ENCODE measurements at regions not wholly inside any gene's neighbourhood (a gene's known extent, or its start where the extent isn't known, plus 50 kb on each side); places are given as distances from the start of the nearest gene placed in this dataset.

DNA sequence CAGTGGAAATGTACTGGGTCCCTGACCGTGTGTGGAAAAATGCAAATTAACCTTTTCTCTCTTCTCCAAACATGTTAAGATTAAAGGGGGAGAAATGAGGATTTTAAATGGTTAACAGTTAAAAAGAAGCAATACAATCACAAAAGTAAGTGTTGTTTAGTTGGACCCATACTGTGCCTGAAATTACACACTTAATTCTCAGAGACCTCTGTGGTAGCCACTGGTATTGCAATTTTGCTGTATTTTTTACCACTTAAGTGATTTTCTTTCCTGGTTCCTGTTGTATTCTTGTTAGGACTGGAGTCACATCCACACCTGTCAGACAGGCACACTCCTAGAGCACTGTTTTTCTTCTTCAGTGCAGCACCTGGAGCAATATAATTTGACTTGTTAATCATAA lies 179.6 kb upstream of the PDGFD start:
- ATAC-seq (no peak), DNase-seq (ENCODE audit: low spot score in 2 of 2) (no peak)
- Mint-ChIP-seq H3K9me3 (no peaks in the 10 kb centered on the region), H3K36me3 (no peaks in the 10 kb centered on the region), H3K27ac (no peak overlapping the region)

DNA sequence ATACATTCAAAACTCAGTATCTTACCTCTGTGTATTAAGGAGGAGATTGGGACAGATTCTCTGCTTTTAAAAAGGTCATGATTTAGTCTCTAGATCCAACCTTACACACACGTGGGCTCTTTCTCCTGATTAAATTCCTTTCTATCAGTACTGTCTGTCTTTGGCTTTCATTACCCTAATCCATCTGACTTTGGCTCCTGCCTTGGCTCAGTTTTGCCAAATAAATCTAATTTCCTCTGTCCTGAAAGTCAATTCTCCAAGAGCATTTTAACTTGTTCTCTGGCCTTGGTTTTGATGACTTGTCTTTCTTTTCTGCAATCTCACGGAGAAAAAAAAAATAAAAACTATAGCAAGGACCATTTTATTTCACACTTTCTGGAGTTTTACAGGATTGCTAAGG lies 176.6 kb upstream of the PDGFD start:
- ATAC-seq = no peak
- Mint-ChIP-seq H3K27ac (no peak overlapping the region), H3K36me3 (no peaks in the 10 kb centered on the region), H3K9me3 (no peaks in the 10 kb centered on the region)
- DNase-seq (ENCODE audit: low spot score in 2 of 2) = no peak

DNA sequence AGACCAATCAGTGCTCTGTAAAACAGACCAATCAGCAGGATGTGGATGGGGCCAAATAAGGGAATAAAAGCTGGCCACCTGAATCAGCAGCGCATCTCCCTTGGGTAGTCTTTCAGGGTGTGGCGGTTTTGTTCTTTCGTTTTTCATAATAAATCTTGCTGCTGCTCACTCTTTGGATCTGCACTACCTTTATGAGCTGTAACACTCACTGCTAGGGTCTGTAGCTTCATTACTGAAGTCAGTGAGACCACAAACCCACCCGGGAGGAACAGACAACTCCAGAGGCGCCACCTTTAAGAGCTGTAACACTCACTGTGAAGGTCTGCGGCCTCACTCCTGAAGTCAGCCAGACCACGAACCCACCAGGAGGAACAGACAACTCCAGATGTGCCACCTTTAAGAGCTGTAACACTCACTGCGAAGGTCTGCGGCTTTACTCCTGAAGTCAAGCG lies 175.5 kb upstream of the PDGFD start:
- DNase-seq (ENCODE audit: low spot score in 2 of 2) (no peak), ATAC-seq (no peak)
- Mint-ChIP-seq H3K9me3 (peaks cover 0 to 1% of the 10 kb centered on the region in 2 donors), H3K36me3 (no peaks in the 10 kb centered on the region), H3K27ac (no peak overlapping the region)

DNA sequence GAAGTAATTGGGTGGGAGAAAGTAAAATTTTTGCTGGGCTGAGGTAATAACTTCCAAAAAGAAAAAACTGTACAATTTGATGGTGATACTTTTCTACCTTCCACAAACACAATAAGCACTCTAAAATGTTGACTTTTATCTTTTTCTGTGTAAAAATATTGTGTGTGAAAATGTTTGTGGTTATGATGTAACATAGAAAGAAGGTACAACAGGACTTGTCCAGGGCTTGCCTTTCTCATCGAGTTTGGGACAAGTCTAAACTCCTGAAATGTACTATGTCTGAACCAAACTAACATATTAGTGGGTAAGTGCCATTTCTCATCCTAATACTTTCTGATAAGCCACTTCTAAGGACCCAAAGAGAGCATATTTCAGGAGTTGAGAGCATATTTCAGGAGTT lies 174.2 kb upstream of the PDGFD start:
- Mint-ChIP-seq H3K36me3 (no peaks in the 10 kb centered on the region), H3K27ac (no peak overlapping the region), H3K9me3 (peaks cover 0 to 4% of the 10 kb centered on the region in 2 donors)
- ATAC-seq = no peak
- DNase-seq (ENCODE audit: low spot score in 2 of 2) = no peak

DNA sequence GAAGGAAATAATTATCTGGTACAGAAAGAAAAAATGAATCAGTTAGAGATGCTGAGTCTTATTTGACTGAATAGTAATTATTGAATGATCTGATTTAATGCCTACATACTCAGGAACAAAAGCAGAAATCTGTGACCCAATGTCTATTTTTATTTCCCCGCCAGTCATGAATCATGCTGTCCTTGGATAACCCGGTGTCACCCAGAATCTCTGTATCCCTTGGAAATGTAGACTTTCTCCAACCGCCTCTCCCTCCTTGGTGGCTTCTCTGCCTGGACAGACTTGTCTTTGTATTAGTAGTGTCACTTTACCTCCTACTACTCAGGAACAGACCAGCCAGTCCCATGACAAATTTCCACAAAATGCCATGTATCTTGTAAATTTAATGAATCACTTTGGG lies 173.3 kb upstream of the PDGFD start:
- H3K9me3 Mint-ChIP-seq = peaks cover 0 to 4% of the 10 kb centered on the region in 2 donors
- no peak for DNase-seq (ENCODE audit: low spot score in 2 of 2)
- ATAC-seq = no peak
- H3K36me3 Mint-ChIP-seq = no peaks in the 10 kb centered on the region
- no peak overlapping the region for H3K27ac Mint-ChIP-seq

DNA sequence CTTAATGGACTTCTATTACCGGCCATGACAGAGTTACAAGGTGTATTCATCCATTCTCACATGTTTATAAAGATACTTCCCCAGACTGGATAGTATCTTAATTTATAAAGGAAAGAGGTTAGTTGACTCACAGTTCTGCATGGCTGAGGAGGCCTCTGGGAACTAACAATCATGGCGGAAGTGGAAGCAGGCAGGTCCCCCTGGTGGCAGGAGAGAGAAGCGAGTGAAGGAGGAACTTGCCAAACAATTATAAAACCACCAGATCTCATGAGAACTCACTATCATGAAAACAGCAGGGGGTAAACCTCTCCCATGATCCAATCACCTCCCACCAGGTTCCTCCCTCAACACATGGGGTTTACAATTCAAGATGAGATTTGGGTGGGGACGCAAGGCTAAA lies 170.0 kb upstream of the PDGFD start:
- DNase-seq (ENCODE audit: low spot score in 2 of 2) (no peak), ATAC-seq (no peak)
- Mint-ChIP-seq H3K27ac (no peak overlapping the region), H3K36me3 (no peaks in the 10 kb centered on the region), H3K9me3 (peaks cover 0 to 4% of the 10 kb centered on the region in 2 donors)

DNA sequence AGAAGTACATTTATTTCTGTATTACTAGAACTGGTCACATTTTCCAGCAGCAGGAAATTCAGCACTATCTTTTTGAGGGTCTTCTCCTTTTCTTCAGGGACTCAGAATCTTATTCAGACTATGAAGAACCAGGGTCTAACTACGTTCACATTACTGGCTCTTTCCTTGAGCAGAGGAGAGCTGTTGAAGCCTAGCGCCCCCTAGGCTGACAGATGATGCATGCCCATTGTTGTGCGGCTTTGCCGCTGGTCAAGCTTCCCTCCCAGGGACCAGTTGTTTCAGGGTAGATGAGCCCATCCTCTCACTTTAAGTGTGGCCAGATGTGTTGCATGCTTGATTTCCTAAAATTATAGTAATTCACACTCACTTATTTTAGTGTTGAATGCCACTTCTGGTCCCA lies 168.2 kb upstream of the PDGFD start:
- no peak for ATAC-seq
- H3K9me3 Mint-ChIP-seq = peaks cover 0 to 4% of the 10 kb centered on the region in 2 donors
- no peak for DNase-seq (ENCODE audit: low spot score in 2 of 2)
- no peaks in the 10 kb centered on the region for H3K36me3 Mint-ChIP-seq
- no peak overlapping the region for H3K27ac Mint-ChIP-seq

DNA sequence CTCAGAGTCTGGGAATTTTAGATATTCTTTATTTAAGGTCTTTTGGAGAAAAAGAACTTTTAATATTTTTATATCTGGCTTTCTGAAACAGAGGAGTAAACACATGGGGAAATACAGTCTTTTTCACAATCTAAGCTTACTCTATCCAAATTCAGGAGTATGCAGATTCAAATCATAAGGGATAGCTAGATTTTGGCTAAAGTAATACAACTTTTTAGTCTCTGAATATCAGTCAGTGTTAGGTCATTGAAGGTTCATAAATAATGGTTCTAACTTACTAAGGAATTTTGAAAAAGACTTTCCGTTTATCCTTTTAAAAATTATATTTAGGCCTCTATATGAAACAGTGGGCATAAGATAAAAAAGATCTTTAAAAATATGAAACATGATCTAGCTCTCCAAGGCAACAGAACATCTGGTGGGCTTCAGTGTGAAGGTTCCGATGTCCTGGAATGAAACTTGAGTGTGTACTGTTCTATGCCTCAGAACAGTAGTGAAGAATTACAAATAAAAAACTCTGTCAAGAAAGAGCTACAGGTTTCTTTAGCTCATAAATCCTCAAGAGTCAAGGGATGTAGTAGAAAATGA lies 165.2 kb upstream of the PDGFD start:
- H3K36me3 Mint-ChIP-seq = no peaks in the 10 kb centered on the region
- no peak for ATAC-seq
- peaks cover 4% of the 10 kb centered on the region in 2 donors for H3K9me3 Mint-ChIP-seq
- no peak for DNase-seq (ENCODE audit: low spot score in 2 of 2)
- no peak overlapping the region for H3K27ac Mint-ChIP-seq

DNA sequence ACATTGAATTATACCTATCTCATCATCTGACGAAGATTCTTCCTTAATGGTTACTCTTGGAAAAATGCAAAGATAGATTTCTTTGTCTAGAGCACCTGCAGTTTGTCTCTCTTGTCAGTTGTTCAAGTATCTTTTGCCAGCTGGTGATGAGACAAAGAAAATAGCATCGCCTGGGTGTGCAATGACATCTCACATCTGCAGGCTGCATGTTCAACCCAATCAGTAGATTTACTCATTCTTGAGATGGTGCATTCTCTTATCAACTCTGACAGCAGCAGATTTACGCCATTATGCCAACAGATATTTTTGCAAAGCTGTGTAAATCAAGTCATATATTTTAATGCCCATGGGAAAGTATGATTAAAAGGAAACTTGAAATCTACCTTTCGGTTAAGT lies 164.6 kb upstream of the PDGFD start:
- DNase-seq (ENCODE audit: low spot score in 2 of 2) = no peak
- no peak overlapping the region for H3K27ac Mint-ChIP-seq
- ATAC-seq = no peak
- peaks cover 4 to 8% of the 10 kb centered on the region in 2 donors for H3K9me3 Mint-ChIP-seq
- no peaks in the 10 kb centered on the region for H3K36me3 Mint-ChIP-seq

DNA sequence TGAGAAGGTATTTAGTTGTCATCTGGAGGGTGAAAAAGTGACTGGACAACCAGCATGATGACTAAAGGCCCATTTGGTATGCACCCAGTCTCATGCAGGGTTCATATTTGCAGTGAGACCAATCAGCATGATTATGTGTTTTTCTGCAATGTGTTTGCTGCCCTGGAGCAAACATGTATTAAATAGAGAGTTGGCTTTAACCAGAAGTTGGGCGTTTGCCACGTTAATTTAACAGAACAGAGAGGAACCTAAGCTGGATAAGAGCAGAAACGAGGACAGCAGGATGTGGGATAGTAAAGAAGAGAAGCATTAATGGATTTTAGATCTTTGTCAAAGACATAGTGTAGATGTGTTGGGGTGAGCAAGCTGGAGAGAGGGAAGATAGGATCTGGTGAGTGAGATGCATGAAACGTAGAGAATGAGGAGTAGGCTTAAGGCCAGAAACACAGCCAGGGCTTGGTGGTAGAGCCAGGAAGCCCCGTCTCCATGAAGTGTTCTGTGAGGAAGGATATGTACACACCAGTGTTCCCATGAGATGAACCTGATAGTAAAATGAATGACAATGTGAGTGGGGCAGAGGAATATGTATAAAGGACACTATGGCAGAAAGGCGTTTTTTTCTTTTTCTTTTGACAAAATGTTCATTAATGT lies 164.0 kb upstream of the PDGFD start:
- H3K27ac Mint-ChIP-seq = no peak overlapping the region
- DNase-seq (ENCODE audit: low spot score in 2 of 2) = no peak
- H3K9me3 Mint-ChIP-seq = peaks cover 4 to 8% of the 10 kb centered on the region in 2 donors
- no peaks in the 10 kb centered on the region for H3K36me3 Mint-ChIP-seq
- ATAC-seq = no peak

DNA sequence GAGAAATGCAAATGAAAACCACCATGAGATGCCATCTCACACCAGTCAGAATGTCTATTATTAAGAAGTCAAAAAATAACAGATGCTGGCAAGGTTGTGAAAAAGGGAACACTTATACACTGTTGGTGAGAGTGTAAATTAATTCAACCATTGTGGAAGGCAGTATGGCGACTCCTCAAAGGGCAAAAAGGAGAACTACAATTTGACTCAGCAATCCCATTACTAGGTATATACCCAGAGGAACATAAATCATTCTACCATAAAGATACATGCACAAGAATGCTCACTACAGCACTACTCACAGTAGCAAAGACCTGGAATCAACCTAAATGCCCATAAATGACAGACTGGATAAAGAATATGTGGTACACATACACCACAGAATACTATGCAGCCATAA lies 161.1 kb upstream of the PDGFD start:
- Mint-ChIP-seq H3K9me3 (peaks cover 4 to 8% of the 10 kb centered on the region in 2 donors), H3K27ac (no peak overlapping the region), H3K36me3 (no peaks in the 10 kb centered on the region)
- ATAC-seq (no peak), DNase-seq (ENCODE audit: low spot score in 2 of 2) (no peak)

DNA sequence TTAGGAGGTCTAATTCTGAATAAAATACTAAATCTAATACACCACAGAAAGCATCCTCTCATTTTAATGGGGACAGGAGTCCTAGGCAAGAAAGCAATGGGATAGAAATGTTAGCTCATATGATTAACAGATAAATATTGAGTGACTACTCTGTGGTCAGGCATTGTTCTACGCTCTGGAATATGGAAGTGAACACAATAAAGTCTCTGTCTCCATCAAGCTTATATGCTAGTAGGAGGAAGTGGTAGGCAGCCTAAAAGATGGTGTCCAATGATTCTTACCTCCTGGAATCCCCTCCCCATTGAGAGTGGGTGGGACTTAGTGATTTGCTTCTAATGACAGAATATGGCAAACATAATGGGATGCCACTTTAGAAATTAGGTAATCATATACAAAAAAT lies 160.3 kb upstream of the PDGFD start:
- Mint-ChIP-seq H3K36me3 (no peaks in the 10 kb centered on the region), H3K27ac (no peak overlapping the region), H3K9me3 (peaks cover 4 to 8% of the 10 kb centered on the region in 2 donors)
- no peak for ATAC-seq
- no peak for DNase-seq (ENCODE audit: low spot score in 2 of 2)

DNA sequence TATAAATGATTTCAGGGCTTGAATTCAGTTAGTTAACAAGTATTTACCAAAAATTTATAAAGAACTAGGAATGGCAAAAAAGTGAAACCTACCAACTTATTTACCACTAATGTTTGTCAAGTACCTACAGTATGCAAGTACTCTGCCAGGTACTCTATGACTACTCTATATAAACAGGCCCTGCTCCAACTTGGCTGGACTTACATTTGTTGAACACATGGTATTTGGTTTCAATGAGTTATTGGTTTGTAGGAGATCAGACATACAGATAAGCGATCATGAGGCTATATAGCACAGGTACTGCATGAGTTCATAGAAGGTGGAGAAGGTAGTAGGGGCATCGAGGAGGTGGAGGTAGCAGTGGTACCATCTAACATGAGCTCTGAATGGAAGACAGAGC lies 159.9 kb upstream of the PDGFD start:
- no peak for ATAC-seq
- H3K36me3 Mint-ChIP-seq = no peaks in the 10 kb centered on the region

DNA sequence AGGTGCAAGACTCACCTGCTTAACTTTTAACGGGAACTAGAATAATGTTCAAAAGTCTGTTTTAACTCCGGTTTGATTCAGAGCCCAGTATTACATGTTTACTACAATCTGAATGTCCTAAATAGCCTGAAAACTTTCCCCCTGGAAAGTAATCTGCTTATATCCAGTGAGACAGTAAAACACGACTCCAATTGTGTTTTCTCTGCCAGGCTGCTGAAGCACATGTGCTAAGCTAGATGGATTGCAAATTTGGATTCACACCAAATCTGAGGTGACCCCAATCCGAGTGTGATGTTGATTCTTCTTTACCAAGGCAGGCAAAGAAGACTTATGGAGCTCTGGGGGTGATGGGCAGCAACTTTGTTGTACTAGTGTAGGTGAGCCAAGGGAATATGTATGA lies 158.7 kb upstream of the PDGFD start:
- ATAC-seq (no peak), DNase-seq (ENCODE audit: low spot score in 2 of 2) (no peak)
- Mint-ChIP-seq H3K27ac (no peak overlapping the region), H3K36me3 (no peaks in the 10 kb centered on the region), H3K9me3 (peaks cover 4 to 8% of the 10 kb centered on the region in 2 donors)

More for the DNA sequence above, 159.9 kb upstream of the PDGFD start:
- peaks cover 4 to 8% of the 10 kb centered on the region in 2 donors for H3K9me3 Mint-ChIP-seq
- no peak for DNase-seq (ENCODE audit: low spot score in 2 of 2)
- H3K27ac Mint-ChIP-seq = no peak overlapping the region

DNA sequence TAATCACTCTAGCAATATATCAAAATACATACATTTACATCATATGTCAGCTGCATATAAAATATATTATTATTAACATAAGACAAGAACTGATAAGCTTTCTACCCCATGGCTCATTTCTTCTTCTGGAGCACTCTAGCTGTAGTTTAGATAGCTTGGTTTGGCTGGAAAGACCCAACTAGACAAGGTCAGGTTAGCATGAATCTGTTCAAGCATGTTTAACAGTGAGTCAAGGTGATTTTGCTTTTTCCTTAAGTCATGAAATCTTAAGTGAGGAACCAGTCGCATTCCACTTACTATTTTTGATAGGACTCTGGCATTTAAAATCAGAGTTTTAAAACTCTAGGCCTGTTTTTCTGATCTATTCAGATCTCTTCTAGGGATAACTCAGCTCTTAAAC lies 157.0 kb upstream of the PDGFD start:
- Mint-ChIP-seq H3K9me3 (peaks cover 4 to 8% of the 10 kb centered on the region in 2 donors), H3K27ac (no peak overlapping the region), H3K36me3 (no peaks in the 10 kb centered on the region)
- DNase-seq (ENCODE audit: low spot score in 2 of 2) (no peak), ATAC-seq (no peak)

DNA sequence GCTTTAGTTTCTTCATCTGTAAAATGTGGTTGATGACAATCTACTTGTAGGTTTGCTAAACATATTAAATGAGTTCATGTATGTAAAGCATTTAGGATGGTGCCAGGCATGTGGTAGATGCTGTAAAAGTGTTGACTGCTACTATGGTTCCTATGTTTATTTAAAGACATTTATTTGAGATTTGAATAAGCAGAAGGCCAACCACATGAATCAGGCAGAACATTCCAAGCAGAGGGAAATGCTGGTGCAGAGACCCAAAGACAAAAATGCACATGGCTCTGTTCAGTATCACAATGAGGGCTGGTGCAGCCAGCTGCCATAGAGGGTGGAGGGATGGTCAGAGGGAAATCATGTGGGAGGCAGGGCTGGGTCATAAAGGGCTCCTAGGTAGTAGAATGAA lies 156.2 kb upstream of the PDGFD start:
- peaks cover 0 to 4% of the 10 kb centered on the region in 2 donors for H3K9me3 Mint-ChIP-seq
- no peak for ATAC-seq
- H3K27ac Mint-ChIP-seq = no peak overlapping the region
- H3K36me3 Mint-ChIP-seq = no peaks in the 10 kb centered on the region
- DNase-seq (ENCODE audit: low spot score in 2 of 2) = no peak

DNA sequence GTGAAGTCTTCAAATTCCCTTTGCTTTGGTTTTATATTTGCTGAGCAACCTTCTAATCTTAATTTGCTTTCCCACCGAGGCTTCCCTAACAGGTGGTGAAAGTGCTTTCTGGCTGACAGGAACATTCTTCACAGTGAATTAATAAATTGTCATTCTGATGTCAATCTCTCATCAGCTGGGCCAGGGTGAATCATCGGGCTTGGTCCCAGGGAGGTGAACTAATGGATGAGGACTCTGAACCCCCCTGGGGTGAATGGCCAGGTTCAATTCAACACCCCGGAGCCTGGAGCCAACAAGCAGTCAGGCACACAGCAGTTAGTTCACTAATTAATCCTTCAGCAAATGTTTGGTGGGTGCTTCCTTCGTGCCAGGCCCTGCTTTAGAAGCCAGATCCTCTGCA lies 155.4 kb upstream of the PDGFD start:
- H3K9me3 Mint-ChIP-seq = peaks cover 0 to 4% of the 10 kb centered on the region in 2 donors
- H3K36me3 Mint-ChIP-seq = no peaks in the 10 kb centered on the region
- ATAC-seq = no peak
- peak overlapping the region in 1 of 2 donors; percentile 61 for H3K27ac Mint-ChIP-seq
- DNase-seq (ENCODE audit: low spot score in 2 of 2) = no peak

DNA sequence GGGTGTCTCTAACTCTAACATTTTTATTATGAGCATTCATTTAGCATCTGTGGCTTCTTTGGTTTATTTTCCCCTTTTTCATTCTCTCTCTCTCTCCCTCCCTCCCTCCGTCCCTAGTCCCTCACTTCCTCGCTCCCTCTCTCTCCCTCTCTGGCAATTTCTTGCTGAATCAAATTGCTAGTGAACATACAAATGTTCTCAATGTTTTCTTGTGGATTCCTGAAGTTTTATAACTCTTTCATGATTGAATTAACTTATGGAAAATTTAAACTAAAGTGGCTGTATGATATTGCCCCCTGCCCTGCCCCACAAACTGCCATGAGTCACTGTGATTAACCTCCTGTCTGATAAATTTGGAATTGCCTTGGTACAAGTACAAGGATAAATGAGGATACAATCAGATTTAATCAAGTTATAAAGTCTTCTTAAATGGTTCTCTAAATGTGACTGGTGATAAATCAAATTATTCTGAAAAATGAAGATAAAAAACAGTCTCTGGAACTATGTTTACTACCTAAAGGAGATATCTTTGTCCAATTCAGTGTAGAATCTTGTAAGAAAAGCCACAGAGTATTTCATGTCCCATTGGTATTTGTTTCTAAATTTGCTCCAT lies 143.0 kb upstream of the PDGFD start:
- H3K36me3 Mint-ChIP-seq = no peaks in the 10 kb centered on the region
- H3K9me3 Mint-ChIP-seq = no peaks in the 10 kb centered on the region
- no peak for DNase-seq (ENCODE audit: low spot score in 2 of 2)
- H3K27ac Mint-ChIP-seq = no peak overlapping the region
- ATAC-seq = no peak
